Activated naive CD4-positive, alpha-beta T cell (primary cell): ENCODE measurements at regions not wholly inside any gene's neighbourhood (a gene's known extent, or its start where the extent isn't known, plus 50 kb on each side); places are given as distances from the start of the nearest gene placed in this dataset.

Source experiments
- DNase-seq, 4 experiments: peaks; one replicate each; lab custom pipeline; 2025; lab: John Stamatoyannopoulos, UW

DNA sequence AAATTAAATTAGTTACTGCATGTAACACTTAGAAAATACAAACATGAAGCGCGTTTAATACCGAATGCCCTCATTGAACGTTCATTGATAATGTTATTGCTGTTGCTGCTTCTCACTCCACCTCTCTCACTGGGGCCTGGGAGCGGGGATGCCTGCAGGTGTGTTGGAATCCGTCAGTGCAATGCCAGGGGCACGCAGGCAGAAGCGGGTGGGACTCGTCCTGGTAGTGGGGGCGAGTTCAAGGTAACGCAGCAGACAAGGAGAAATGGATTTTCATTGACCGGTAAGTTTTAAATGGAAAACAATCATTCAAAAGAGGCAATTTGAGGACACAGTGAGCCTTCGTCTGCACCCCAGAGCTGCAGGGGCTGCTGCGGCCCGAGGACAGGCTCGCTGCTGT is 71.2 kb upstream of the AFDN start:
- no peak for DNase-seq

DNA sequence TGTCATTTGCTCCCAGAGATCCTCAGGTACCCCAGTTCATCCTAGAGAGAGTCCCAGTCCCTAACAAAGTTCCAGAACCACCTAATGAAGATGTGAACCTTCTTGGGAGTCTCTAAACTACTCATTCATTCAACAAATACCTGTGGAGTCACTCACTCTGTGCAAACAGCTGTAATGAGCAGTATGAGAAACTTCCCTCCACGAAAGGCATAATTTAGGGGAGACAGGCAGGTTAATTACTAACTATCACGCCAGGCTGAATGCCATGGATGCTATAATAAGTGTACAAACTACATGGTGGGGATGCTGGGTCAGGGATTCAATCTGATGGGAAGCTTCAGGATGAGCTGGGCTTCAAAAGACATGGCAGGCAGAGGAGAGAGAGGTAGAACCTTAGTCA is 70.1 kb upstream of the AFDN start:
- DNase-seq: no peak

DNA sequence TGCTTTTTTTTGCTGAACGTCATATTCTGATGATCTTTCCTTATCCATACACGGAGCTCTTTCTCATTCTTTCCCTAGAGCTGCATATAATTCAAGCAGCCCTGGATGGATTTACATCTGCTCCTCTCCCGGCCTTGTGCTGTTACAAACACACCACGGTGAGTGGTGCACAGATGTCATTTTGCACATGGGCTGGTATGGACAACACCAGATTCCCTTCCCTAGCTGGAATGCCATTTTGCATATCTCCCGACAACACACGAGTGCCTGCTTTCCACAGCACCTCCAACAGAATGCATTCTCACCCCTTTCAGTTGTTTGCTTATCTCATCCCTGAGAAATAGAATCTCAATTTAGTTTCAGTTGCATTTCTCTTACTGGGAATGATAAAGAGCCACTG is 69.5 kb upstream of the AFDN start:
- DNase-seq: no peak

DNA sequence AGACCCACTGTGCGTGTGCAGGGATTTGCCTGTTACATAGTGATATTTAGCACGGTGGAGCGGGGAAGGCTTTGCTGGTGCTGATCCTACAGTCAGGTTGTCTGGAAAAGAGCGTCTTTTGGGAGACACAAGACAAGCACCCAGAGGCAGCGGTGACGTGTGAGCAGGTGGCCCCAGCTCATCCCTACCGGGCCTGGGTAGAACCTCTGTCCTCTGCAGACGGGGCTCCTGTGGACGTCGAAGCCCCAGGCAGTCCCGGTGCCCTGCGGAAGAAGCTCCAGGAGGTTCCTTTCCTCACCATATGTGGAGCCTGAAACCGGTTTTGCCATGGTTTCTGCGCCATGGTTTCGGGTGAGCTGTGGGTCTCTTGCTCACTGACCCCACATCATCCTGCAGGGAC is 68.9 kb upstream of the AFDN start:
- no peak for DNase-seq

DNA sequence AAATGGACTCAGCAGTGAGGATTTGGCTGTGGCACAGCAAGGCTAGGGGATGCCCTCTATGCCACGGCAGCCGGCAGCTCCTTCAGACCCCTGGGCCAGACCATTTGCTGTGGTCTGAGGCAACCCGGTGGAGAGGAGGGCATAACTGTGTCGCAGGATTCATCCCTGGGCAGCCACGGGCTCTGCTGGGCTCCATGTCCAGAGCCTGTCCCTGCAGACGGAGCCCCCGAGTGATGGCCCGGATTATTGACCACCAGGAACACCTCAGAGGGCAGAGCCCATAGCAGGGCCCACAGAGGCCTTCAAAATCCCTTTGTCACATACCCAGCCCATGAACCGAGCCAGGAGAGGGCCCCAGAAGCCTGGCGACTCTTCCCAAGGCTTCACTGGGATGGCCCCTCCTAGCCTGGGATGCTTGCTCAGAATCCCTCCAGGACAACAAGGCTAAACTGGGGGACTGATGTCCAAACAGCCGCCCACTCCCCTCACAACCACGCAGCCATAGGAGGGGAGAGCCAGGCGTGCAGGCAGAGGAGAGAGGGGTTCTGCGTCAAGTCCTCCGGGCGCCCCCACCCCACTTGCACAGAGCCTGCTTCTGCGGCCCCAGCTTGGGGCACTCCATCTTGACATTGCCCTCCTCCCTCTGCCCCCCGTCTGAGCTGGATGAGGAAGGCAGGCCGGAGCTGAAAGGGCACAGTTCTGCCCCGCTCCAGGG is 68.2 kb upstream of the AFDN start:
- no peak for DNase-seq

DNA sequence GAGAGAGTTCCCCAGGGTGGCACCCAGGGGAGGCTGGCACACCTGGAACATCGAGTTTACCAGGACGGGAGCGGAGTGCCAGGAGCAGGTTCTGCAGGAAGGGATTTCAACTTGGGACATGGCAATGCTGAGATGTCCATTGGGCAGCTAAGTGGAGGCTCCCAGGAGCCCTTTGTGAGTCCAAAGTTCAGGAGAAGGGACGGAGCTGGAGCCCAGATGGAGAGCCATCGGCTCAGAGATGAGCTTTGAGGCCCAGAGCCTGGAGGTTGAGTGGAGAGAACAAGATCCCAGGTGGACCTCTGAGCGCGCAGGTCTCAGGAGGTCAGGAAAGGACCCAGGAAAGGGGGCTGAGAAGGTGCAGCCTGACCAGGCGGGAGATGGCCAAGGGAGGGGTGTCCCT is 67.5 kb upstream of the AFDN start:
- no peak for DNase-seq

DNA sequence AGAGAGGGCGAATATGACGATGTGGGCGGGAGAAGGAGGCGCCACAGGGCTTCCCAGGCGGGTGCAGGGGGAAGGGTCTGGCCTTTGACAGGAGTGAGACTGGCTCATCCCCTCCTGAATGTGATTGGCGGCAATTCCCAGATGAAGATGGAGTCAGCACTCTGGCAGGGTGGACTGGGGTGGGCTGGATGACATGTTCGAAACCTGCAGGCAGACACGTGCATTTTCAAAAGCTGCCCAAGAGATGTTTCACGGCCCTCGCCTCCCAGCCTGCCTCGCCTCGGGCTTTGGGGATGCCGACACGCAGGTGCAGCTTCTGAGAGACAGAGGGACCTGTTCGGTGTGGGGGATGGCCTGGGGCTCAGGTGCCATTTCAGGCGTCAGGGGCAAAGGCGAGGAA is 66.8 kb upstream of the AFDN start:
- no peak for DNase-seq

DNA sequence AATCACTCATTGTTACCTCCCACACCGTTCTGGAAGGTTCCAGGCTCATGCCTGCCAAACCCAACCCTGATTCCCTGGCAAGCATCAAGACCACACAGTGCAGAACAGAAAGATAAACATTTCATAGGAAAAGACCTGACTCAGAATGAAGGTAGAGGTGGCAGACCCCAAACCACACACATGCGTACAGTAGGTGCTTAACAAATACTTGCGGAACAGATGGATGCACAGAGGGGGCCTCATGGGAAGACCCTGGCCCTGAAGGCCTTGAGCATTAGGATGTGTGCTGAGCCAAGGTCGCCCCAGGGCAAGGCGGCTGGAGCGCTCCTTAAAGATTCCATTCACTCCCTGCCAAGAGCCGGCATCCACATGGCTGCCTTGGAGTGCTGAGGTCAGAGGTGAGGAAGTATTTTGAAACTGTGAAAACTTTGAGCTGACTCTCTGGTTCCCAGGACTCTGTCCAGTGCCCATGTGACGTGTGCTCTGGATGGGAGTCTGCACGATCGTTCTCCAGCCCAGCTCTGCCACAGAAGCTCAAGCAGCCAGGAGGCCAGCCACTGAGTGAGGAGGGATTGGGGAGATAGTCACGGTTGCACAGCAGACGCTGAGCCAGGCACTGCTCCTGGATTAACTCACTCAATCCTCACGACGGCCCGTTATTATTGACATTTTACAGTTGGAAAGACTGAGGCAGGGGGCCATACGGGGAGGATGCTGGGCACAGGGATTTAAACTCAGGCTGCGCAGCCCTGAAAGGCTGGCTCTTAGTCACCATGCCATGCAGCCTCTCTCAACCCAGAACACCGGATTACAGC is 65.5 kb upstream of the AFDN start:
- DNase-seq: no peak

DNA sequence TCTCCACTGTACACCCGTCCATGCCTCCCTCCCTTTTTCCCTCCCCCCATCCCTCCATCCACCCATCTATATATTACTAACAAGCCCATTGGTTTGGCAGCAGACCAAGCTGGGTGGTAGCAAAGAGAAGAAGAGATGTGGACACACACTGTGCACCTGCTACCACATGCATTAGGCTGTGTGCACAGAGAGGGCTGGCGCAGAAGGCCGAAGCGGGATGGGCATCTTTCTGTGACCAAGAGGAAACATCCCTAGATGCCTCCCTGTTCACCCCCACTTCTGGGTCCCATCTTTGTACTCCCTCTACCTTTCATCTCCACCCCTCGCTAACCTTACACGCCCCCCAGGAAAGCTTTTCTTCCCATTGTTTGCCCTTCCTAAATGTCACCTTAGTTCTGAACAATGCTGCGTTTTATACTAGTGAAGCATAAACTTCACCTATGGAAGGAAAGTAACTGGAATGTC is 64.9 kb upstream of the AFDN start:
- no peak for DNase-seq

DNA sequence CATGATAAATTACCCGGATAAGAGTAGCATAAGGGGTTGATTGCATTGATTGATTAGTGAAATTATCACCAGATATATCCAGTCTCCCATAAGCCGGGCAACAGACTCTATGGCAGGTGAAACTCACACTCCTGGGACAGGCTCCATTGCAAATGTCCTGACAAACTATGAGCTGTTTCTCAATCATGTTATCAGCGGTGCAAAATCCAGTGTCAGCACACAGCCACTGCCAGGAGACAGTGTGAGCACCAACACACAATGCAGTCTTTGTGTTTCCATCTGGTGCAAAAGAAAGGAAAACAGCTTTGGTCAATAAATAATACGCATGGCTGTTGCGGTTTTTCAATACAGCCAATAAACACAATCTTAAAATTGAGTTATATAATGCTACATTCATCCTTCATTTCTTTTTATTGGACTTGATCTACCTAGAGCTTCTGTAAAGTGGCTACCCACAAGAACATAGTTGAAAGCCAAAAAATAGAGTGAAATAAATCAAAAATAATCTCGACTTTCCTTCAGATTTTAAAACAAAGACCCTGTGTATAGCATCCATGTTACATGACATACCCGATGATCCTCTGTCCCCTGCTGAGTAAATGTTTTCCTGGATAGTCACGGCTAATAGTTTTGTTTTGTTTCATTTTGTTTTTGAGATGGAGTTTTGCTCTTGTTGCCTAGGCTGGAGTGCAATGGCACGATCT is 64.3 kb upstream of the AFDN start:
- DNase-seq: no peak

DNA sequence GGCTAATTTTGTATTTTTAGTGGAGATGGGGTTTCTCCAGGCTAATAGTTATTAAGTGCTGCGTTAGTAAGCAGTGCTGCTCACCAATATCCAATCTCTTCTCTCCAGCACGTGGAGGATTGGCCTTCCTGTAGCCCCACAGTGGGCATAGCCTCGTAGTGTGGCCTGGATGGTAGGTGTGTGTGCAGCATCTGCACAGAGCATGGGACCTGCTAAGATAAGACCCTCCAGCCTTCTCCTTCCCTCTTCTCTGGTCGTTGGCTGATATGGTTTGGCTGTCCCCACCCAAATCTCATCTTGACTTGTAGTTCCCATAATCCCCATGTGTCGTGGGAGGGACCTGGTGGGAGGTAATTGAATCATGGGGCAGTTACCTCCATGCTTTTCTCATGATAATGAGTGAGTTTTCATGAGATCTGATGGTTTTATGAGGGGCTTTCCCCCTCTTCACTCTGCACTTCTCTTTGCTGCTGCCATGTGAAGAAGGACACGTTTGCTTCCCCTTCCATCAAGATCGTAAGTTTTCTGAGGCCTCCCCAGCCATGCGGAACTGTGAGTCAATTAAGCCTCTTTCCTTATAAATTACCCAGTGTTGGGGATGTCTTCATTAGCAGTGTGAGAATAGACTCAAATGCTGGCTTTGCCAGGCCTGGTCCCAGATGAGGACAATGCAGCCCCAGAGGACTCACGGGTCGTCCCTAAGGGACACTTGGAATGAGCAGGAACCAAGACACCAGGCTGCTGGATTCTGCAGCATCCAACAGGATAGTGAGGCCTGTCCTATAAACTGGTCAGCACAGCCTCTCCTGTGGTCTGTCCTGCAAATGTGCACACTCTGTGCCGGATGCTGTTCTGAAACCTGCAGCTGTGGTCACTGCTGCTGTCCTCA is 63.4 kb upstream of the AFDN start:
- DNase-seq: no peak

DNA sequence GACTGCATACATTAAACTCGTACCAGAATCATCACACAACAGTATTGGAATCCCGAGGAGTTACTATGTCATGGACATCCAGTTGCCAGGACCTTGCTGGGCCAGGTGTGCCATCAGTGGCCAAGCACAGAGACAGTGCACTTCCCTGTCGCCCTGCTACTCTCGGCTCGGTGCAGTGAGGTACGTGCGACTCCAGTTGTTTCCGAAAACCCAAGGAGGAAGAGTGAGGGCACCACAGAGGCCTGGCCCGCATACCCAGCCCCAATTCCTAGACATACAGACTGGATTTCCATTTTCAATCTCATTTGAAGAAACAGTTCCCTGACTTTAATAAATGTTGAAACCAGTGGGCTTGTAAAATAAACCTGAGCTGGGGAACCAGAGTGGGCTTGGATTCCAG is 62.5 kb upstream of the AFDN start:
- DNase-seq: no peak

DNA sequence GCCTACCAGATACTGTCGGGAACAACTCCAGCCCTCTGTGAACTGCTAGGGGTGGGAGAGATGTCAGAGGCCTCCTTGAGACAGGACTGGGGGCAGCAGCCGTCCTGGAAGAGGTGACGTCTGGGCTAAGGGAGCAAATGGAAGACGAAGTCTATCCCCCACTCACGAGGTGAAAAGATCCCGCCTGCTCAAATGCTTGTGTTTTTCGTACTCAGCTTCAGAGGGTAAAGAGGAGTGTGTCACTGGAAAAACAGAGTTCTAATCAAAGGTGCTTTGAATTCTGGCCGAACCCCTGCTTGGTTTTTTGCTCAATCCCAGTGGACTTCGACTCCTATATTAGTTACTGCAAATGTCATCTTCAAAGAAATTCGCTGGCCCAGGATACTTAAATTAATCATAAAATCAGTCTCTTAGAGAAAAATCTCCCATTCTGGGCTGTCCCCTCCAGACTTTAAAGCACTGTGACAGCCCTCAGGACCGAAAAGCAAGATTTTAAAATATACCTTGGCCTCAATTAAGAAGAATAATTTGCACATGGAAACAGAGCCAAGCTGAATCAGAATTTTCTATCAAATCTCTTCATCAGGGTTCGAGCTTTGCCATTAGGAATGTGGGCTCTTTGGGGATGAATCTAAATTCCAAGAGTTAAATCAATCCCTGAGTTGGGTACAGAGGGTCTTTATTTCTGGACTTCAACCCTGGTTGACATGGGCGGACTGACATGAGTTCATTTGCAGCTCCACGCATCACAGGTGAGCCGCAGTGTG is 61.8 kb upstream of the AFDN start:
- no peak for DNase-seq

DNA sequence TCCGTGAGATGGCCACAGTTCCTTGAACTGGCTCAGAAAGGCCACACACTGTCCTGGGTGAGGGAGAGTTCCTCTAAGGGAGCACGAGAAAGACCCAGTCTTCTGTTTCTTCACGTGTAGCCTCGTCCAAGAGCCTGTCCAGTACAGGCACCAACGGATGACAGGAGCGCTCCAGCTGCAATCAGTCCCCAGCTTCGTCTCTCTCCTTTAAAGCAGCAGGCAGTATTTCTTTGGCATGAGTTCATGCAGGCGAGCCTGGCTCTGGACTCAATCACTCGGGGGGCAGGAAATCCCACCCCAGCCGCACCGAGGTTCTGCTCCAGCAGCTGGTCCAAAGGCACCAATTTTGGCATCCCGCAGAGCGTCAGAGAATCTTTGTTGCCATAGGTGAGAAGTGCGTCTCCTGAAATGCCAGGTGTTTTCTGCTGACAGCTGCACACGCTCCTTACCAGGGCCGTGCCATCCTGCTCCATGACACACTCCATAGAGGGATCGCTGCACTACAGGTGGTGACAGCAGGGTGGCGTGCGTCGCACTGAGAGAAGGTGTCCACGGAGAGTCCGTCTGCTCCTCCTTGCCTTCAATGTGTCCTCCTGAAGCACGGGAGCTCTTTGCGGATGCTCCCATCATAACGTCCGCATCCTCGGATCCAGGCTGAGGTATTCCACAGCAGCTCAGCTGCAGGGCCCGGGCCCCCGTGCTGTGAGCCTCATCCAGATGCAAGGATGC is 59.6 kb upstream of the AFDN start:
- DNase-seq: no peak

DNA sequence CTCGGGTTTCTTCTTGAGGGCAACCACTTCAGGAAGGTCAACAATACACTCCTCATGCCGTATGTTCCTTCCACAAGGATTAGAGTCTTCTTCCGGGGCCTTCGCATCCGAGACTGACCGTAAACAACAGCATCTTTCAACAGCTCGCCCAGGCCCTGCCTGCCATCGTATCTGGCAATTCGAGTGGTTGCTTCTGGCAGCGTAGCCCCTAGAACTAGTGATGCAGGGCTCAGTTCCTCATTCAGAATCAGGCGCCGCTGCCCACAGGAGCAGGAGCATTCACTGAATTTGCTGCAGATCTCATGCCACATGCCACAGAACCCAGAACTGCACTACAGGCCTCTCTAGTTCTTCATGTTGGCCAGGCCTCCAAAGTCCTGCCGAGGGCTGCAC is 59.0 kb upstream of the AFDN start:
- no peak for DNase-seq

DNA sequence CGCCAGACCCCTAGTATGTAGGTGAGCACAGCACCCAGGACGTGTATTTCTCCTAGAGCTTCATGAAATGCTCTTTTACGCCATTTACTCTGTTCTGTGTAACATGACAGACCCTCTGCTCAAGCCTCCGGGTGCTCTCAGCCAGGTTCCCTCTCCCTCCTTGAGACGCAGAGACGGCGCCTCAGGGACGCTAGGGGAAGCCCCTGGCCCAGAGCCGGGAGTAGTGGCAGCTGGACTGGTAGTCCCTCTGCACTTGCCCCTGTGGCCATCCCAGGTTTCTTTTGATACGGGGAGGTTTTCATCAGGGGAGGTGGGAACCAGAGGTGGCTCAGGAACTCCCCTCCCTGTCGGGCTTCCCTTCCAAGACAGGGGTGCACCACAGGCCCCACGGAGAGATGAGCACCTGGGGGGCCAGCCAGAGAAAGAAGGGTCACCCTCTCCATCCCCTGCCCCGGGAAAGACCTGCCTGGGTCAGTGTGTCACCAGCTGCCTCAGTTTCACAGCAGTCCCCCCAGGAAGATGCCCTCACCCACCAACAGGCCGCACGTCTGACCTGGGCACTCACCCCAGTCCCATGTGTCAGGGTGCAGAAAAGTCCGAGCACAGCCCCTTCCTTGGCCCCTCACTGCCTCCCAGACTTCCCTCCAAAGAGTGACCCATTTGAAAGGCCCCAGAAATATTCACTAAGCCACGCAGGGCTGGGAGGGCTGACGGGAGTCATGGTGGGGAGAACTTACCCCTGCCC is 58.1 kb upstream of the AFDN start:
- DNase-seq: no peak

DNA sequence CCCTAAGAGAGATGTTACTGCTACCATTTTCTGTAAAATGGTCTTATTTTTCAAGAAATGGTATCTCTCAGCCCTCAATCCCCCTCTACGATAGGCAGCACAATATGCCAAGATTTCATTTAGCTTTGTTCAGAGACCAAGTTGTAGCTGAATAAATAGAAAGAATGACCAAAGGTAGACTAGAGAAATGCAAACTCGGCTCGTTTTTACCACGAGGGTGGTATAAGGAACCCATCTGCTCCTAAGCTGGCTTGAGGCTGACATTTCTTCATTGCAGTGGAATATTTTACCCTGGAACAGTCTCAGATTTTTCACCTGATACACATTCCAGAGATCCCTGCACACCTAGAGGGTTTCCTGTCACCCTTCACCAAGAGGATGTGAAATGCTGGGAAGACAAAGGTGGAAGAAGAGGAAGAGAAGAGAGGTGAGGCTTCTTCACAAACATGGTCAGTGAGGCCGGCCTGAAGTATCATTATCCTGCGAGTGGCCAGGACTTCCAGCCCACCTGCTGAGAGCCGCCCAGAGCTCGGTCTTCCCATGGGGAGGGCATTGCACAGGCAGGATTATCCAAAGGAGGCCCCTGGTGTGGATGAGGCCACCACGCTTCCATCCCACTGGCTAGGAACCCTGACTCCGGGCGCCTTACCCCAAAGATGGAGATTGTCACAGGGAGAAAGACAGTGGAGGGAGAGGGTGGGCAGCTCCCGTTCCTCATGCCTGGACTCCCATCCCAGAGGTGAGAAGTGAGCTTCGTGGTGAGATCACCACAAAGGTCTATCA is 57.1 kb upstream of the AFDN start:
- no peak for DNase-seq

DNA sequence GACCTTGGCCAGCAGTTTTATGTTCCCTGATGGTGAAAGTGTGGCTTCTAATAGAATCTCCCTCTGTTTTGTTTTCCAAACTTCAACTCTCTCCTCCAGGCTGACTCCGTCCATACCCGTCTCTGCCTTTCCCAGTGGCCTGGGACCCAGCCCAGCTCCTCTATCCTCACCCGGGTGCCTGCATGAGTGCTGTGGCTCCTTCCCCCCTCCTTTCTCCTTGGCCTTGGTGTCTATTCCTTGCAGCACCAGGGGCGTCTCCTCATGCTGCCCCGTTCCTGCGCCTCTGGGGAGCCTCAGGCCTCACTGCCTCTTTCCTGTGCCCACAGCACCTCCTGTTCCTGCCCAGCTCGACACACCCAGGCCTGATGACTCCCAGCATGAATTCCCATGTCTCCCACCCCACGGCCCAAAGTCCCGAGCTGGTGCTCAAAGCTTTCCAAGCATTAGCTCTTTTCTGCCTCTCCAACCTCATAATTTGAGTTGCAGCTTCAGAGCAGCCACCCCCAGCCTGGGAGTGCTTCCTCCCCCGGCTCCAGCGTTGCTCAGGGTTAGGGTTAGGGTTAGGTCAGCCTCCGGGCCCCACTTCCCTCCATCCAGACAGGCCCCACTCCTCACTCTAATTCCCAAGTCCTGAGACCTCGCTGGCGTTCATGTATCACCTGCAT is 56.3 kb upstream of the AFDN start:
- DNase-seq: no peak
